ENCODE measurements at regions not wholly inside any gene's neighbourhood (a gene's known extent, or its start where the extent isn't known, plus 50 kb on each side); places are given as distances from the start of the nearest gene placed in this dataset.
A peak's percentile ranks its signal among the peaks of the same experiment; 100 is the strongest.
"Not testable (repeated sequence)": the region's sequence is repeated elsewhere in the genome, so short reads cannot be mapped to it uniquely, and the experiment has no call there.

DNA sequence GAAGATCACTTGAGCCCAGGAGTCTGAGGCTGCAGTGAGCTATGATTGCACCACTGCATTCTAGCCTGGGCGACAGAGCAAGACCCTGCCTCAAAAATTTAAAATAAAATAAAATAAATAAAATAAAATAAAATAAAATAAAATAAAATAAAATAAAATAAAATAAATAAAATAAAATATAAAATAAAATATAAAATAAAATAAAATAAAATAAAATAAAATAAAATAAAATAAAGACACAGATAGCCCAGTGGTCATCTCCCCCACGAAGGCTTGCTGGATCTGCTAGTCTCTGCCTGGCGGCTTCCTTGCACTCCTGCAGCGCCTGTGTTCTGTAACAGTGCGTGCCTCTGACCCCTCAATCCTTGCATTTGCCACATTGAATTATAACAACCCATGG is 76.8 kb upstream of the PWP1 start:
- not testable (repeated sequence) for DNase-seq

DNA sequence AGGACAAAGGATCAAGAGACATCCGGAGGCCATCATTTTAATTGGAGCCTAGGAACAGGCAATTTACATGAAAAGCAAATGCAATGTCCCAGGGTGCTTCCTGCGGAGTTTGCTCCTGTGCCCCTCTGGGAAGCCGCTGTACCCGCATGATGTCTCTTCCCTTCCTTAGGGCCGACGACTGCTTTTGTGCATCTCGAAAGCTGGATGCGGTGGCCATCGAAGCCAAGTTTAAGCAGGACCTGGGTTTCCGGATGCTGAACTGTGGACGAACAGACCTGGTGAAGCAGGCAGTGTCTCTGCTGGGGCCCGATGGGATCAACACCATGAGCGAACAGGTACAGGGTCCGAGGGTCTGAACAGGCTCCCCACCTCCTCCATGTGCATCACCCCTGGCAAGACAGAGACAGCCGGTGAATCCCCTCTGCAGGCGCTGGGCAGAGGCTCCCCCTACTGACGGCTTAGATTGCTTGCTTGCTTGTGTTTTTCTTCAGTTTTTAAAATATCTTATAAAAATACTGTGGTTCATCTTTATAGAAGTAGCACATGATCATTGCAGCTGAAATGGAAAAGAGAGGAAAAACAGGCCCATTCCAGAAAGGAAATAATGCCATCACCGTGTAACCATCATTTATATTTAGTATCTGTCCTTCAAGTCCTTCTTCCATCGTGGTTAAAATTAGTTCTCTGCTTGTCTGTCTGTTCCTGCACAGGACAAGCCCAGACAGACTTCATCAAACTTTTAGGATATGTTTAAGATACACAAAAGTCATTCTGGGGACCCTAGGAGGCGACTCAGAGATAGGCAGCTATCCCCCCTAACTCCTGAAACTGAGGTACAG is 75.4 kb upstream of the PWP1 start:
- peak; percentile 59 for DNase-seq

DNA sequence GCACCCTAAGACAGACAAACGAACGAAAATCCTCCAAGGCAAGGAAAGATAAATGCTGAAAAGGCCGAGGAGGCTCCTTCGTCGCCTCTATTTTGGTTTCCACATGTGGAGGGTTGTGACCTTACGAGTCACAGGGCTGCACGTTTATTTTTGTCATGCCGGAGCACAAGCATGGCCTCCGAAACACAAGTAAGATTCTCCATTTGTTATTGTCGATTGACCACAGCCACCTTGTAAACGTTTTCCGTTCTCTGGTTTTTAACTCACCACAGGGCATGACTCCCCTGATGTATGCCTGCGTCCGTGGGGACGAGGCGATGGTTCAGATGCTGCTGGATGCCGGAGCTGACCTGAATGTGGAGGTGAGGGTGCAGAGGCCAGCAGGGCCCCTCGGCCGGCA is 73.1 kb upstream of the PWP1 start:
- DNase-seq: no peak

GRCh38 chr12:107616941-107617340 is 68.7 kb upstream of the PWP1 start:
- DNase-seq: no peak

DNA sequence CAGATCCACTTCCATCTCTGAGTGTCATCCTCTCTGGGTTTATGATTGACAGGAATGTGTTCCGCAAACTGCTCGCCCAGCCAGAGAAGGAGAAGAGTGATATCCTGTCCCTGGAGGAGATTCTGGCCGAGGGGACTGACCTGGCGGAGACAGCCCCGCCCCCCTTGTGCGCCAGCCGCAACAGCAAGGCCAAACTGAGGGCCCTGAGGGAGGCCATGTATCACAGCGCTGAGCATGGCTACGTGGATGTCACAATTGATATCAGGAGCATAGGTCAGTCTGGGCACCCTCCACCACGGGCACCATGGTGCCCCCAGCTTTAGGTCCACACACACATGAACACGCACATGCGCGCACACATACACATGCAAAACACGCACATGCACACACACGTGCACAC is 67.5 kb upstream of the PWP1 start:
- DNase-seq: no peak

DNA sequence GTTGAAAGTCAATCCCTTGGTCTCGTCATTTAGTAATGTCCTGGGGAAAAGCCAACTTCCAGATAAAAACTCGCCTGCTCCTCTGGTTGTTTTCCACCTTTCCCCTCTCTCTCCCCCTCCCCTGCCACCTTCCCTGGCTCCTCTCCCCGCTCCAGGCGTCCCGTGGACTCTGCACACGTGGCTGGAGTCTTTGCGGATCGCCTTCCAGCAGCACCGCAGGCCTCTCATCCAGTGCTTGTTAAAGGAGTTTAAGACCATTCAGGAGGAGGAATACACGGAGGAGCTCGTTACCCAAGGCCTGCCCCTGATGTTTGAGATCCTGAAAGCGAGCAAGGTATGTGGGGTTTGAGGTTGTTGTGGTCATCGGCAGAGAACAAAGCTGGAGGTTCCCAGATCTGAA is 65.8 kb upstream of the PWP1 start:
- no peak for DNase-seq

DNA sequence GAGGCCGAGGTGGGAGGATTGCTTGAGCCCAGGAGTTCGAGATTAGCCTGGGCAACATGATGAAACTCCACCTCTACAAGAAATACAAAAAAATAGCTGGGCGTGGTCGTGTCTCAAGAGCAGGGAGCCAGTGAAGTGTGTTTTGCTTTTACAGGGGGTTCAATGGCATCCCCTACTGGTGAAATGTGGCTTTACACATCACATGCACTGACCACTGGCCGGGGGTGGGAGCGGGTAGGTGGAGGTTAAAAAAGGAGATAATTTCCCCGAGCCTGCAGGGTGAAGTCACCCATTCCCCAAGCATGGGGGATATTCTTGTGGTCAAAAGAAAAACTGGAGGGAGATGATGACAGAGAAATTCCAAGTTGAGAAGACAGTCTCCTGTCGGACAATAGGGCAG is 63.6 kb upstream of the PWP1 start:
- DNase-seq: no peak

- no peak for DNase-seq
These were observed 61.1 kb upstream of the PWP1 start for GRCh38 chr12:107624493-107624892.

- DNase-seq: no peak
These were observed 53.9 kb upstream of the PWP1 start for GRCh38 chr12:107631715-107632114.

GRCh38 chr12:107632246-107632645 is 53.4 kb upstream of the PWP1 start:
- no peak for DNase-seq

- no peak for DNase-seq
These were observed 51.1 kb upstream of the PWP1 start for GRCh38 chr12:107634530-107634929.

DNA sequence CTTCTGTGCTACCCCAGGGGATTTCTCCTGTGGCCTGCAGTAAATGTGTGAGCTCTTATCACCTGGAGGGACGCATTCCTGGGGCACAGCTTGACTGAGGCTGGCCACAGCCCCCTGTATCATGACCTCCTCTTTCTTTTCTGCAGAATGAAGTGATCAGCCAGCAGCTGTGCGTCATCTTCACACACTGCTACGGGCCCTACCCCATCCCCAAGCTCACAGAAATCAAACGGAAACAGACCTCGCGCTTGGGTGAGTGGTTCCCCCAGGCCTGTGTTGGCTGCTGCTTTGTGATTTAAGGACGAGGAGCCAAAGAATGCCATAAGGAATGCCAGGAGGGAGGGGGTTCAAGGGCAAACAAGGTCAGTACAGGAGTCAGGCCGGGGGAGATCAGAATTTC is 50.5 kb upstream of the PWP1 start:
- no peak for DNase-seq
